GM12891 (cell line): ENCODE measurements at regions not wholly inside any gene's neighbourhood (a gene's known extent, or its start where the extent isn't known, plus 50 kb on each side); places are given as distances from the start of the nearest gene placed in this dataset.

ENCODE experiments used
- POLR2A ChIP-seq: IDR thresholded peaks from 2 replicates; pipeline ENCODE4 v1.6.1; 2011; ENCODE audit warnings: low read depth, low read length, control low read depth
- POLR2AphosphoS5 ChIP-seq: IDR thresholded peaks from 2 replicates; pipeline ENCODE4 v1.6.1; 2011; ENCODE audit warnings: low read depth, low read length, control low read depth

DNA sequence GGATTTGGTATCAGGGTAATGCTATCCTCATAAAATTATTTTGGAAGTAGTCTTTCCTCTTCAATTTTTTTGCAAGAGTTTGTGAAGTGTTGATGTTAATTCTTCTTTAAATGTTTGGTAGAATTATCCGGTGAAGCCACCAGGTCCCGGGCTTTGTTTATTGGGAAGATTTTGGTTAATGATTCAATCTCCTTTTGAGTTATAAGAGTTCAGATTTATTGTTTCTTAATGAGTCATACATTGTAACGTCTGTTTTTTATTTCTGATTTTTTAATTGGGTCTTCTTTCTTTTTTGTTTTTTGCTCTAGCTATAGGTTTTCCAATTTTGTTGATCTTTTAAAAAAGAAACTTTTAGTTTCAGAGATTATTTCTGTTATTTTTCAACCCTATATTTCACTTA, 412.3 kb downstream of the PDGFC start:
- TF ChIP-seq POLR2A, result no peak
- no peak for TF ChIP-seq POLR2AphosphoS5
